Hepatocyte (in vitro differentiated cells): ENCODE measurements at regions not wholly inside any gene's neighbourhood (a gene's known extent, or its start where the extent isn't known, plus 50 kb on each side); places are given as distances from the start of the nearest gene placed in this dataset.

Experiments
- DNase-seq: peaks from one replicate; pipeline ENCODE4 v3.0.0-alpha.2; 2016; ENCODE audit warnings: low spot score
- H2AFZ ChIP-seq: fragments of 200-600 bp; sonication (generic); 2 replicates; pipeline ENCODE4 v1.6.0; 2016; ENCODE audit warnings: antibody characterized with exemption, mild to moderate bottlenecking
- H3K27ac ChIP-seq: fragments of 200-600 bp; sonication (generic); 2 replicates; pipeline ENCODE4 v1.5.1; 2016; ENCODE audit warnings: mild to moderate bottlenecking
- H3K27me3 ChIP-seq: fragments of 200-600 bp; sonication (generic); 2 replicates; pipeline ENCODE4 v1.6.1; 2016
- H3K36me3 ChIP-seq: fragments of 200-600 bp; sonication (generic); replicated peaks from 2 replicates; pipeline ENCODE4 v1.5.1; 2016; ENCODE audit warnings: low read depth; ENCODE audit not compliant: insufficient read depth
- H3K4me1 ChIP-seq: fragments of 200-600 bp; sonication (generic); 2 replicates; pipeline ENCODE4 v1.5.1; 2016; ENCODE audit warnings: mild to moderate bottlenecking, moderate library complexity; ENCODE audit not compliant: insufficient read depth
- H3K4me2 ChIP-seq: fragments of 200-600 bp; sonication (generic); 2 replicates; pipeline ENCODE4 v1.6.0; 2016
- H3K4me3 ChIP-seq: fragments of 200-600 bp; sonication (generic); 2 replicates; pipeline ENCODE4 v1.5.1; 2016; ENCODE audit warnings: mild to moderate bottlenecking
- H3K79me2 ChIP-seq: fragments of 200-600 bp; sonication (generic); 2 replicates; pipeline ENCODE4 v1.6.0; 2017; ENCODE audit warnings: mild to moderate bottlenecking
- H3K9me2 ChIP-seq: fragments of 200-600 bp; sonication (generic); replicated peaks from 2 replicates; pipeline ENCODE4 v1.6.0; 2017; ENCODE audit warnings: mild to moderate bottlenecking; ENCODE audit not compliant: insufficient read depth
- H3K9me3 ChIP-seq: fragments of 200-600 bp; sonication (generic); 2 replicates; pipeline ENCODE4 v1.5.1; 2016; ENCODE audit warnings: low read depth, mild to moderate bottlenecking
- H4K20me1 ChIP-seq: fragments of 200-600 bp; sonication (generic); 2 replicates; pipeline ENCODE4 v1.6.0; 2016; ENCODE audit warnings: mild to moderate bottlenecking; ENCODE audit not compliant: insufficient read depth, poor library complexity, severe bottlenecking
- EZH2 ChIP-seq: fragments of 200-600 bp; sonication (generic); IDR thresholded peaks from 2 replicates; pipeline ENCODE4 v1.6.1; 2016; ENCODE audit warnings: antibody characterized with exemption, mild to moderate bottlenecking, borderline replicate concordance
- EZH2phosphoT487 ChIP-seq: fragments of 200-600 bp; sonication (generic); IDR thresholded peaks from one replicate; pipeline ENCODE4 v1.6.1; 2018; ENCODE audit warnings: antibody characterized with exemption, mild to moderate bottlenecking, low read depth, moderate library complexity; ENCODE audit not compliant: unreplicated experiment, severe bottlenecking
- WGBS: methylation state at CpG from one replicate; pipeline ENCODE4 v1.1.6; 2016; ENCODE audit warnings: low lambda C conversion rate; ENCODE audit errors: missing lambda C conversion rate; 5-methylcytosine and 5-hydroxymethylcytosine counted together
- TF ChIP-seq, protein P1 (sequence below): fragments of 200-600 bp; sonication (generic); IDR thresholded peaks from 2 replicates; pipeline ENCODE4 v1.5.1; 2016; ENCODE audit warnings: antibody characterized with exemption, mild to moderate bottlenecking; ENCODE audit not compliant: poor library complexity

DNA sequence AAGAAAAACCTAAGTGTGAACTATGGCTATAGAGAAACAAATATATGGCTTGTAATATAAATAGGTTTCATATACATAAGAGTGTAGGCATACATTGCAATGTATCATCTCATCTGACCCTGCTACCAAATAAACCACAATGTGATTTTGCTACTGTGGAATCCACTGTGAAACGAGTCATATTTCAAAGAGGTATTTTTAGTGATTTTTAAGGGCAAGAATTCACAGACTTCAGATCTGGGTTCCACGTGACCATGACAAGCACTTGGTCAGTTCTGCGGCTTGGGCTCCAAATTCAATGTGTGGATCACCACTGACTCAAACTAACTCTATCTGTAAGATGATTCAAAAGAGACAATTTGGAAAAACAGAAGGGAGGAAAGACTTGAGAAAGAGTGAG lies 147.0 kb upstream of the ERG start:
- TF ChIP-seq EZH2phosphoT487 (no peak), EZH2 (no peak)
- TF ChIP-seq, protein P1, sequence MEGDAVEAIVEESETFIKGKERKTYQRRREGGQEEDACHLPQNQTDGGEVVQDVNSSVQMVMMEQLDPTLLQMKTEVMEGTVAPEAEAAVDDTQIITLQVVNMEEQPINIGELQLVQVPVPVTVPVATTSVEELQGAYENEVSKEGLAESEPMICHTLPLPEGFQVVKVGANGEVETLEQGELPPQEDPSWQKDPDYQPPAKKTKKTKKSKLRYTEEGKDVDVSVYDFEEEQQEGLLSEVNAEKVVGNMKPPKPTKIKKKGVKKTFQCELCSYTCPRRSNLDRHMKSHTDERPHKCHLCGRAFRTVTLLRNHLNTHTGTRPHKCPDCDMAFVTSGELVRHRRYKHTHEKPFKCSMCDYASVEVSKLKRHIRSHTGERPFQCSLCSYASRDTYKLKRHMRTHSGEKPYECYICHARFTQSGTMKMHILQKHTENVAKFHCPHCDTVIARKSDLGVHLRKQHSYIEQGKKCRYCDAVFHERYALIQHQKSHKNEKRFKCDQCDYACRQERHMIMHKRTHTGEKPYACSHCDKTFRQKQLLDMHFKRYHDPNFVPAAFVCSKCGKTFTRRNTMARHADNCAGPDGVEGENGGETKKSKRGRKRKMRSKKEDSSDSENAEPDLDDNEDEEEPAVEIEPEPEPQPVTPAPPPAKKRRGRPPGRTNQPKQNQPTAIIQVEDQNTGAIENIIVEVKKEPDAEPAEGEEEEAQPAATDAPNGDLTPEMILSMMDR: no peak
- Histone ChIP-seq H3K27ac (no peak overlapping the region), H3K36me3 (no peaks in the 10 kb centered on the region), H3K9me3 (no peaks in the 10 kb centered on the region), H2AFZ (no peak overlapping the region), H3K27me3 (peaks cover 4% of the 10 kb centered on the region), H3K4me3 (no peak overlapping the region), H3K9me2 (no peaks in the 10 kb centered on the region), H3K4me2 (no peak overlapping the region), H4K20me1 (no peaks in the 10 kb centered on the region), H3K79me2 (no peaks in the 10 kb centered on the region), H3K4me1 (no peaks in the 10 kb centered on the region)
- DNase-seq: no peak
- 81% methylated on average over 3 of the region's 3 CpGs for WGBS

DNA sequence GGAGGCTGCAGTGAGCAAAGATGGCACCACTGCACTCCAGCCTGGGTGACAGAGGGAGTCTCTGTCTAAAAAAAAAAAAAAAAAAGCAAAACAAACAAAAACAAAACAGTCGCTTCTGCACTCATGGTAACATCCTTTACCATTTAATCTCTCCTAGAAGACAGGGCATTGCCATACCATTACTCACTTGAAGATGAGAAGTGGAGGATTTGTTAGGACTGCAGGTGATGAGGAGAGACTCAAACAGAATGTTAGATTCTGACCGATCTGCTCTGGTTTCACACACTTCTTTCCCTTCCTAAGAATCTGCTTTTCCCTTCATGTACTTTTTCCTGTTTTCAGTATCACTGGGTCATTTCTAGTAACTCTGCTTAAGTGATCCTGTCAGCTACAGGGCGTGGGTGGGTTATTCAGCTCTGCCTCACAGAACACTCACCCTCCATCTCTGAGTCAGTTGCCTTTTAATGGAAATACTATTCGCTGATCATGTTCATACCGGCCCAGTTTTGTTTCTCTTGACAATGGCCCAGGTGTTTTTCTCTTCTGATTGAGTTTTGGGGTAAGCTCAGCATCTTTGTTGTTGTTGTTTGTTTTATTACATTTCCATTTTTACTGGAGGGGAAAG lies 148.0 kb upstream of the ERG start:
- no peaks in the 10 kb centered on the region for H4K20me1 ChIP-seq
- no peak overlapping the region for H2AFZ ChIP-seq
- no peak for DNase-seq
- TF ChIP-seq EZH2phosphoT487 (no peak), EZH2 (no peak)
- TF ChIP-seq, protein P1: no peak
- no peaks in the 10 kb centered on the region for H3K9me2 ChIP-seq
- H3K4me3 ChIP-seq: no peak overlapping the region
- 75% methylated on average over 5 of the region's 5 CpGs for WGBS
- no peaks in the 10 kb centered on the region for H3K9me3 ChIP-seq
- H3K4me1 ChIP-seq: no peaks in the 10 kb centered on the region
- peaks cover 7% of the 10 kb centered on the region for H3K27me3 ChIP-seq
- no peak overlapping the region for H3K27ac ChIP-seq
- no peak overlapping the region for H3K4me2 ChIP-seq
- H3K79me2 ChIP-seq: no peaks in the 10 kb centered on the region
- H3K36me3 ChIP-seq: no peaks in the 10 kb centered on the region

DNA sequence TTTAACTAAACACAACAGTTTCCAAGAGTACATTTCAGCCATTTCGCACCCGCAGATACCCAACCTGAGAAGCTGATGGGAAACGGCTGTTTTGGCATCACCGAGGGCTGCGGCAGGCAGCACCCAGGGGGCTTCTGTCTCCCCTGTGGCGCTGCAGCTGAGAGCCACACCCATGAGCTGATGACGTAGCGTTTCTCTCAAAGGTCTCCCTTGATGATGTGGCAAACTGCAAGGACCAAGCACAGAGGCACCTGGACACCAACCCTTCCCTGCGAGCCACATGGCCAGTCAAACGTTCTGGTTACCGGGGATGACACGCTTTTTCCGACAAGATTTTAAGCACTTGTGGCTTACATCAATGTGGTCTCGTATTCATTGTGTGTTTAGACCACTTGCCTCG lies 150.8 kb upstream of the ERG start:
- Histone ChIP-seq H3K27ac (no peak overlapping the region), H3K4me3 (no peak overlapping the region), H3K79me2 (no peaks in the 10 kb centered on the region), H3K36me3 (no peaks in the 10 kb centered on the region), H3K9me2 (no peaks in the 10 kb centered on the region), H3K9me3 (no peaks in the 10 kb centered on the region), H3K4me2 (no peak overlapping the region), H3K27me3 (peaks cover 13% of the 10 kb centered on the region), H4K20me1 (no peaks in the 10 kb centered on the region), H2AFZ (no peak overlapping the region), H3K4me1 (no peaks in the 10 kb centered on the region)
- 85% methylated on average over 15 of the region's 15 CpGs for WGBS
- DNase-seq: no peak
- TF ChIP-seq EZH2phosphoT487 (no peak), EZH2 (no peak)
- TF ChIP-seq, protein P1: no peak

DNA sequence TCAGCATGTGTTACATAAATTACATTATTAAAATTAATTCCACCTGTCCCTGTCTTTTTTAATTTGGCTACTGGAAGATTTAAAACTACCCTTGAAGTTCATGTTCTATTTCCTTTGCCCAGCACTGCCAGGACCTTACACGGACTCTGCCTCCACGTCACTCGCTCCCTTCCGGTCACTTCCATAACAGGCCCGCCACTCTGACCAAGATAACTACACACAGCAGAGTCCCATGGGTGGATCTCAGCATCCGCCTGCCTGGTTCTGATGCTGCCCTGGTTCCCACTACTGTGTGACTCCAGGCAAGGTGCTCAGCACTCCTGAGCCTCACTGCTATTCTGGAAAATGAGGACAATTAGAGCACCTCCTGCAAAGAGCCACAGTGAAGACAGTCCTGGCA lies 153.3 kb upstream of the ERG start:
- Histone ChIP-seq H3K4me3 (no peak overlapping the region), H3K4me2 (no peak overlapping the region), H3K27me3 (peaks cover 32% of the 10 kb centered on the region), H3K4me1 (no peaks in the 10 kb centered on the region), H3K9me3 (no peaks in the 10 kb centered on the region), H3K79me2 (no peaks in the 10 kb centered on the region), H3K27ac (no peak overlapping the region), H4K20me1 (no peaks in the 10 kb centered on the region), H3K36me3 (no peaks in the 10 kb centered on the region), H2AFZ (no peak overlapping the region), H3K9me2 (no peaks in the 10 kb centered on the region)
- no peak for DNase-seq
- 94% methylated on average over 6 of the region's 6 CpGs for WGBS
- TF ChIP-seq, protein P1: no peak
- TF ChIP-seq EZH2phosphoT487: no peak
- TF ChIP-seq EZH2: no peak
